GM11168 (cell line): ENCODE measurements at regions not wholly inside any gene's neighbourhood (a gene's known extent, or its start where the extent isn't known, plus 50 kb on each side); places are given as distances from the start of the nearest gene placed in this dataset.

Experiments used
- in situ Hi-C: fragments of 300-500 bp; cut with MboI; formaldehyde crosslinking; loops from one replicate; pipeline ENCODE4 v1.12.0; 2022; ENCODE audit warnings: low sequenced_read_pairs; ENCODE audit not compliant: unreplicated experiment

DNA sequence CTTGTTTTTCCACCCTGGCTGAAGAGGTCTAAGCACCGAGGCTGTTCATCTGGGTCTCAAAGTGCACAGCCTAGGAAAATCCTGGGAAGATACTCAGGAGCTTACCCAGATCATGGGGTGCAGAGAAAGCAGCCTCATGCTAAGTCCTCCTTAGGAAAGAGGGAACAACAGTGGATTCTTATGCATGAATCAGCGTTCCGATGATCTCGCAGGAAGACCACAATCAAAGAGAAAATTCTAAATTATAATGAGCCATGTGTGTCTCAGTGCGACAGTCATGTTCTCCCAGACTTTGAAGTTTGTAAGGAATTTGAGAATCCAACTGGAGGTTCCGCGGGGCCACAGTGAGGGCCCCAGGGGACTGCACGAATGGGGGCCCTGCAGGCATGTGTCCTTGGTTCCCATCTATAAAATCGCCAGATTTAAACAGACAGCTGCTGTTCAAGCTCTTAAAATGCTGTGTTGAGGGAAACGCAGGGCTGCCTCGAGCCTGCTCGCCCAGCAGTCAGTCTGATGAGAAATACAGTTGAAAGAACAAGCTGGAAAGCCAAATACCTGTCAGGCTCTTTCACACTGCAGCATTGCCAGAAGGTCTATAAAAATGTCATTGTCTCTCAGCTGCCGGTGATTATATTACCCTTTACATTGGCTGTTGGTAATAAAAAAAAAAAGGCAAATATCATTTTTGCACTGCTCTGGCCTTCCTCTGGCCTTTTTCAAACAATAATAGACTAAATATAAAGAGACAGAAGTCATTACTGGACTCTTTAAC, 152.1 kb downstream of the PMP22 start:
- in situ Hi-C loops, result no loop called here

GRCh38 chr17:15109608-15110007, 155.5 kb downstream of the PMP22 start:
- in situ Hi-C loops, result no loop called here

GRCh38 chr17:15108992-15109391, 156.1 kb downstream of the PMP22 start:
- in situ Hi-C loops, result no loop called here

DNA sequence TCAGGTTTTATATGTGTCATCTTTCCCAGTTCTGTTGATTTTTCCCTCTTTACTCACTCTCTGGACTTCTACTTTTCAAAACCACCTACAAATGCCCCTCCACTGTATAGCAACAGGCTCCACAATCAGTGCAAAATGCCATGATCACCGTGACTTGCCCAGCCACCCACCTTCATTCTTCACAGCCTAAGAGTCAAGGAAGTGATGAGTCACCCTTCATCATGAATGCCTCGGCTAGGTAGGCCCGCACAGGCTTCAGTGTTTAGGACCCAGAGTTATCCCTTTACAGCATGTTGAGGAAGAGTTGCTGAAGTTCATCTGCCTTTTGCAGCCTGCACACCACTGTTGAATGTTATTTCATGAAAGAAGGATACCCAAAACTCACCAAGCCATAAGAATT, 158.6 kb downstream of the PMP22 start:
- in situ Hi-C loops, result no loop called here

DNA sequence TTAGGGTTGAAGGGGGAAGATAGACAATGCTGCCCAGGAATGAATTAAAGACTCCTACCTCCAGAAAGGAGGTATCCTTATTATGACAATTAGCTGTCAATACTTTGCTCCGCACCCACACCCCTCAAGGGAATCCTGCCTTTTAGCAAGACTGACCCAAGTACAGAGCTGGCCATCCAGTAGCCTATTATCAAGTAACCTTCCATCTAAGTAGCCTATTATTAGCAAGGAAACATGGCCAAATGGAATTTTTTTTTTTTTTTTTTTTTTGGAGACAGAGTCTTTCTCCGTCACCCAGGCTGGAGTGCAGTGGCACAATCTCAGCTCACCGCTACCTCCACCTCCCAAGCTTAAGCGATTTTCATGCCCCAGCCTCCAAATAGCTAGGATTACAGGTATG, 161.3 kb downstream of the PMP22 start:
- in situ Hi-C loops, result no loop called here

GRCh38 chr17:15101175-15101574, 164.0 kb downstream of the PMP22 start:
- in situ Hi-C loops, result no loop called here

- in situ Hi-C loops, result no loop called here
Measured at GRCh38 chr17:15096511-15096910, 168.6 kb downstream of the PMP22 start.

DNA sequence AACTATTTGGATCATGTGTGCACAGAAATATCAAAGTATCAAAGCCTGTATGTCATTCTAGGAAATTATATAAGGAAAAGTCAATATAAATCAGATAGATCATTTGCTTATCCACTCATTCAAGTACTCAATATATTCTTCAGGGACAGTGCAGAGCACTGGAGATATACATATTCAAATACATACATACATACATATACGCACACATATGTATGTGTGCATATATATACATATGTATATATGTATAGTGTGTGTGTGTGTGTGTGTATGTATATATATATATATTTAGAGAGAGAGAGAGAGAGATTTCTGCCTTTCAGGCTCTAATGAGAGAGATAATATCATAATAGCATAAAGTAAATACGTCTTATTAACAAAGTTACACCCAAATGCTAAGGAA, 169.2 kb downstream of the PMP22 start:
- in situ Hi-C loops, result no loop called here

- in situ Hi-C loops, result no loop called here
Measured at GRCh38 chr17:15092762-15093161, 172.4 kb downstream of the PMP22 start.

DNA sequence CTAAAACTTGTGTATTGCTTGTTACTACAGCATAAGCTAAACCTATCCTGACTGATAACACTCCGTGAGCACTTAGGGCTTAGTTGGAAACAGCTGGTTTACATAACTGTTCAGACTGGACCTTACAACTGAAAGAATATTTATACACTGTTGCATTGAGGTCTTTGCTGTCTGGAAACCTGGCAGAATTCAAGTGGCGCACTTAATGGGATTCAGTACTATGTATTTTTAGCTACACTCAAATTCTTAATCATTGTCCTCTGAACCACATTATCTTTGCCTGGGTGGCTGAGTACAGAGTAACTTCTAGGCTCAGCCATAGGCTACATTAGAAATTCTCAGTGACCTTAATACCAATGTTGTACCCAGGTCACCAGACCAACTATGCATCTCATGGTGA, 172.9 kb downstream of the PMP22 start:
- in situ Hi-C loops, result no loop called here

GRCh38 chr17:15091825-15092224, 173.3 kb downstream of the PMP22 start:
- in situ Hi-C loops, result no loop called here

DNA sequence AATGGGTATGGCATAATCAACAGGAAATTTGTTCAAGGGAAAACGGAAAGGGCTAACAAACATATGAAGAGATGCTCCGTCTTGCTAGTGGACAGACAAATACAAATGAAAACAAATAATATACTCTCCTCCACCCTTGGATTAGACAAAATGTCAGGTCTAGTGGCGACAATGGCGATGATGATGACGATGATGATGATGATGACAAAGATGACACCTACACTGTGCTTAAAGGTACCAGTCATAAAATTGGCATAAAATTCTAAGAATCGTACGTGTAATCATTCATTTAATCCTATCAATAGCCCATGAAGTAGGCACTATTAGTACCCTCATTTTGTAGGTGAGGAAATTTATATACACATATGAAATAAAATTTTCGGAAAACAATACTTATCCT, 174.6 kb downstream of the PMP22 start:
- in situ Hi-C loops, result no loop called here

GRCh38 chr17:15087946-15088345, 177.2 kb downstream of the PMP22 start:
- in situ Hi-C loops, result no loop called here

DNA sequence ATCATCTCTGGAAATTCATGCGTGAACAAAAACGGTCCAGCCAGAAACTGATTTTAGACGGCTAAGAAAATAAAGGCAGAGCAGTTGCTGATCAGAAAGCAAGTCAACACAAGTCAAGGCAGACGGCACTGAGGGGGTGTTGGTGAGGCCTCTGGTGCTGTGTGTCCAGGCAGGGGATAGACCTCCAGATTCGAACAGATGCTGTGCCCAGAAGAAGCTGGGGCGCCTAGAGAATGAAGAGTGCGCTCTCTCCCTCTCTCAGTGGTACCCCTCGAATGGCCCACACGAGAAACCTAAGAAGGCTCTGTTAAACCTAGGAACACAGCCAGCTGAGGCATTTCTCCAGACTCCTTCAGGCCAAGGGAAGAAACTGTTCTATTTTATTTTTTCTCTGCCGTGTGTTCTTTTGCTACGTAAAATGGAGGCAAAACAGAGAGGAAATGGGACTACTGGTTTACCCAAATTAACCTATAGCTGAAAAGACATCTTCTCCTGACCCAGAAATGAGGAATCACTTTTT, 178.3 kb downstream of the PMP22 start:
- in situ Hi-C loops, result no loop called here

DNA sequence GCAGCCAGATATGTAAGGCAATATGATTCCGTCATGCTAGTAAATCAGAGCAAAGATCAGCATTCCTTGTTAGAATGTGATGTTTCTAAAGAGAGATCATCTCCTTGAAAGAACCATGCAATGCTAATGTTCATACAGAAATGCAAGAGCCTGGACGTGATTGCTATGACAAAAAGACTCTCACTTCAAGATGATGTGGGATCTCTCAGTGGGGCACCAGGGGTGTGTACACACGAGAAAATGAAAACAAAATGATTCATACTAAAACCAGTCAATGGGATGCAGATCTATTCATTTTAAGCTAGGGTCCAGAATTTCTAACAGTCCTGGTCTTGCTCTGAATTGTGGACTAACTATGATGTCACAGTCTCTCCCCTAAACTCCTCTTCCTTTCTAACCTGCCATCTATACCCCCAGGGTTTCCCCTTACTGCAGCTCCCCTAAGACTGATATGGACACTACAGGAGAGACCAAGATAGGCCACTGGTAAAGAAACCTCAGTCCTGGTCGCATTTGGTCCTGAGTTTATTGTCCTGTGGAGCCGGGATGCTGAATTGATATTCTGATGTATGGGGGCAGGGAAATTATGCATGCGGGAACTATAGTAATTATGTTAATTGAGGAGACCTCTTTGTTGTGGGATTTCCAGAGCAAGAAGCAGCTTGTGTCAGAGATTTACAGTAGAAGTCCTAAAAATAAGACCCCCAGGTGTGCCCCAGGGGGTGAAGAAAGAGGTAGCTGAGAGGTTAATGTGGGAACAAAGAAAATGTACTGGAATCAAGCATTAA, 179.0 kb downstream of the PMP22 start:
- in situ Hi-C loops, result no loop called here

DNA sequence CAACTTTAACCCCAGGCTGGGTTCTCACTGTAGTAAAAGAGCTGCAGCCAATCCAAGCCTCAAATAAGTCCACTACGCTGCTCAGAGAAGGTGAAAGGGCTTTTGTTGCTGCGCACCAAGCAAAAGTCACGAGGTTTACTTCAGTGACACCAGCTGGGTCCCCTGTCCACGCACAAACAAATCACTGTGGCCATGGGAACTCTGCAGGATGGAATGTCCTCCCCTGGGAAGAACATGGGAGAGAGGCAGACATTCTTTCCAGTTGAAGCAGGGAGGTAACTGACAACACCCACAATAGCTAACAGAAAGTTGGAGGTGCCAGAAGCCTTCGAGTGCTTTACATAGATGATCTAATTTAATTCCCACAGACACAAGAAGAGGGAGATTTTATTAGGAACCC, 181.9 kb downstream of the PMP22 start:
- in situ Hi-C loops, result no loop called here

DNA sequence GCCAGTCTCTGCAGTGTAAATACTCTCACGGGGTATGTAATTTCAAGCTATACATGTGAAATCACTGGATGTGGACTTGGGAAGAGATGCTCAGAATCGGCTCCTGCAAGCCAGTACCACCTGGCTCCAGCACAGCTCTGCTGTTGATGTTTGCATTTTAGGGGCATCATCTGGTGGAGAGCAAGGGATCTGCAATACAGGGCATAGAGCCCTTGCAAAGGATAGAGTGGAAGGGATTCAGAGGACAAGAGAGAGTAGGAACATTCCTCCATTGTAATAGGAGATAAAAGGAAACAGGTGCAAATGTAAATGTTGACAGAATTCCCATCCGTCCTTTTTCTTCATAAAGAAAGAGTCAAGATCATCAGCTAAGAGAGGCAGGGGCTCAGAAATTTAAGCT, 184.1 kb downstream of the PMP22 start:
- in situ Hi-C loops, result no loop called here

GRCh38 chr17:15078570-15078969, 186.6 kb downstream of the PMP22 start:
- in situ Hi-C loops, result no loop called here

DNA sequence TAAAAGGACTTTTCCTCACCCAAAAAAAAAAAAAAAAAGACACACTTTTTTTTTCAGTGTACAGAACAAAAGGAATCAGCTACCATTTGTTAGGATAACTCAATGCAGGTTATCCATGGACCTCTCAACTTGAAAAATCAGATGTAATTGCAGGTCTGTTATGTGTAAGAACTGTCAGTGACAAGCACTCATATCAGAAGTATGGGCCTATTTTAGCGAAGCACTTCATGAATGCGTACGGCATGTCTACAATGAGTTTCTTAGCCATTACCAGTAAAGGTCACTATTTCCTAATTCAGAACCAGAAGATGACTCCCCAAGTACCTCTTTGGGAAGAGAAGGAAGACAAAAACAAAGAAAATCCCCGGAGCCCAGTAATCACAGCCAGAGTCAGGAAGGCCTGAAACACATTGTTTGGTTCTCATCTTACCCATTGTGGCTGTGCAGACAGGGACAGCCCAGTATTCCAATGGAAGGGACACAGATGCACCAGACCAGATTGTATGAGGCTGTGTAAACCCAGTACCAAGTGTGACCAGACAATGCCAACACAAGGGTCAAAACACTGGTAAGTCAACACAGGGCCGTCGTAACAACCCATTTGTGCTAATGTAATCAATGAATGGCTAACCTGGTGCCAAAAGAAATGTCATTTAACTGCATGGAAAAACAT, 188.0 kb downstream of the PMP22 start:
- in situ Hi-C loops, result no loop called here

DNA sequence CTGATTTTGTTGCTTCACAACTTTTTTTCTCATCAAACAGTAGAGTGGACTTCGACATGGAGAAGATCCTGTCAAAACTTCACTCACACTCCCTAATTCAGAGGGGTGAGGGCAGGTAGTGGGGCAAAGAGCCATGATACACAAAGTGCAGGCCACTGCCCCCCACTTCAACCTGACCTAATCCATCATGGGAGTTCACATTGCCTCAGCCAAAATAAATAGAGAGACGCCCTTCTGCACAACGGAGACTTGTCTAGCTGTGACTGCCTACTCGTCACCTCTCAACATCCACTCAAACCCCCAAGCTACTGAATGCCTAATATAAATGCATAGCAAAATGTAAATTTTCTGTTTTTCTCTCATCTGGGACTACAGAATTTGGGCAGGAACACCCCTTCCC, 213.2 kb downstream of the PMP22 start:
- in situ Hi-C loops, result no loop called here

- in situ Hi-C loops, result no loop called here
Measured at GRCh38 chr17:15049795-15050160, 215.3 kb downstream of the PMP22 start.
